ENCODE measurements at regions not wholly inside any gene's neighbourhood (a gene's known extent, or its start where the extent isn't known, plus 50 kb on each side); places are given as distances from the start of the nearest gene placed in this dataset.

DNA sequence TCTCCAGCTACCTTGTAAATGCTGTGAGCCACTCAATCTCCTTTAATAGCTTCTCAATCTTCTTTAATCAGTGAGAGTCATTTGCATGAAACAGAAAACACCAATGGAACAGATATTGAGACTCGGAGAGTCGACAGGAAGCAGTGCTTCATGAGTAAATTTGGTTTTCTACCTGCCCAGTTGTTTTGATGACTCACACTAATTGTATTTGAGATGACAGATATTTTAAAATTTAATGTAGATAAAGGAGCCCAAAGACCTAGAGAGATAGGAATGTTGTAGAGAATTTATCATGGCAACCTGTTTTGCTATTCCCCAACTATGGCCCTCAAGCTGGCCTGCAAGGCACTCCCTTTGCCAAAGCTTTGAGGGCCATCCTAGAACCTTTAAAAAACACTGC, 119.1 kb downstream of the CDC42EP3 start:
- TF ChIP-seq, protein P1, sequence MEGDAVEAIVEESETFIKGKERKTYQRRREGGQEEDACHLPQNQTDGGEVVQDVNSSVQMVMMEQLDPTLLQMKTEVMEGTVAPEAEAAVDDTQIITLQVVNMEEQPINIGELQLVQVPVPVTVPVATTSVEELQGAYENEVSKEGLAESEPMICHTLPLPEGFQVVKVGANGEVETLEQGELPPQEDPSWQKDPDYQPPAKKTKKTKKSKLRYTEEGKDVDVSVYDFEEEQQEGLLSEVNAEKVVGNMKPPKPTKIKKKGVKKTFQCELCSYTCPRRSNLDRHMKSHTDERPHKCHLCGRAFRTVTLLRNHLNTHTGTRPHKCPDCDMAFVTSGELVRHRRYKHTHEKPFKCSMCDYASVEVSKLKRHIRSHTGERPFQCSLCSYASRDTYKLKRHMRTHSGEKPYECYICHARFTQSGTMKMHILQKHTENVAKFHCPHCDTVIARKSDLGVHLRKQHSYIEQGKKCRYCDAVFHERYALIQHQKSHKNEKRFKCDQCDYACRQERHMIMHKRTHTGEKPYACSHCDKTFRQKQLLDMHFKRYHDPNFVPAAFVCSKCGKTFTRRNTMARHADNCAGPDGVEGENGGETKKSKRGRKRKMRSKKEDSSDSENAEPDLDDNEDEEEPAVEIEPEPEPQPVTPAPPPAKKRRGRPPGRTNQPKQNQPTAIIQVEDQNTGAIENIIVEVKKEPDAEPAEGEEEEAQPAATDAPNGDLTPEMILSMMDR (IDR thresholded peaks at IDR 0.05; ENCODE audit: low read depth, low read length): no peak
- no peaks in the 10 kb centered on the region for H3K36me3 ChIP-seq
- no peaks in the 10 kb centered on the region for H3K27me3 ChIP-seq
- no peak for DNase-seq (ENCODE audit: low read depth in 1 of 2, low spot score in 1 of 2)
- no peaks in the 10 kb centered on the region for H3K9me3 ChIP-seq (ENCODE audit: low read depth)
- no peak overlapping the region for H3K4me3 ChIP-seq
- H3K27ac ChIP-seq: no peak overlapping the region
- H3K4me1 ChIP-seq (ENCODE audit: low read depth): no peaks in the 10 kb centered on the region

GRCh38 chr2:37553411-37554154, 117.9 kb downstream of the CDC42EP3 start:
- TF ChIP-seq, protein P1 (IDR thresholded peaks at IDR 0.05; ENCODE audit: low read depth, low read length): no peak
- Histone ChIP-seq H3K4me1 (ENCODE audit: low read depth) (no peaks in the 10 kb centered on the region), H3K9me3 (ENCODE audit: low read depth) (no peaks in the 10 kb centered on the region), H3K36me3 (no peaks in the 10 kb centered on the region), H3K27ac (no peak overlapping the region), H3K4me3 (no peak overlapping the region), H3K27me3 (no peaks in the 10 kb centered on the region)
- no peak for DNase-seq (ENCODE audit: low read depth in 1 of 2, low spot score in 1 of 2)

- TF ChIP-seq, protein P1 (IDR thresholded peaks at IDR 0.05; ENCODE audit: low read depth, low read length): no peak
- no peaks in the 10 kb centered on the region for H3K27me3 ChIP-seq
- H3K36me3 ChIP-seq: no peaks in the 10 kb centered on the region
- no peak for DNase-seq (ENCODE audit: low read depth in 1 of 2, low spot score in 1 of 2)
- H3K9me3 ChIP-seq (ENCODE audit: low read depth): no peaks in the 10 kb centered on the region
- H3K4me1 ChIP-seq (ENCODE audit: low read depth): no peaks in the 10 kb centered on the region
- H3K27ac ChIP-seq: no peak overlapping the region
- H3K4me3 ChIP-seq: no peak overlapping the region
Observed at GRCh38 chr2:37554155-37554510, 117.3 kb downstream of the CDC42EP3 start.

- no peak for DNase-seq (ENCODE audit: low read depth in 1 of 2, low spot score in 1 of 2)
Observed at GRCh38 chr2:37554687-37555086, 116.8 kb downstream of the CDC42EP3 start.

DNA sequence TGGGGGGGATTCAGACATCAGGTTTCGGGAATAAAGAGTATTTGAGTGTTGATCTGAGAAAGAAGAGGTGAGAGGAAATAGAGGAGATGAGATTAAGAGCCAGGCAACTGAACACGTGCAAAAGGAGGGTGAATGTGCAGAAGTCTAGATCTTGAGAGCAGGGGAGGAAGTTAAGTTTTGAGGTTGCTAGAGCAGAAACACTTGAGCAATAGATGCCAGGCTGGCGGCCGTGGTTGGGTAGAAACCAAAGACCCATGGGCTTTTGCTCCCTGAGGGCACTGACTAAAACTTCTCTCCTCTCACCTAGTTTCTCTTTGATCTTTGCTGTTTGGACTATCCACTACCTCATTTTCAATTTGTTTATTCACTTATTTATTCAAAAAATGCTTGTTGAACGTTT, 116.0 kb downstream of the CDC42EP3 start:
- no peak overlapping the region for H3K4me3 ChIP-seq
- no peaks in the 10 kb centered on the region for H3K27me3 ChIP-seq
- H3K4me1 ChIP-seq (ENCODE audit: low read depth): no peaks in the 10 kb centered on the region
- no peaks in the 10 kb centered on the region for H3K9me3 ChIP-seq (ENCODE audit: low read depth)
- H3K27ac ChIP-seq: no peak overlapping the region
- H3K36me3 ChIP-seq: no peaks in the 10 kb centered on the region
- TF ChIP-seq, protein P1 (IDR thresholded peaks at IDR 0.05; ENCODE audit: low read depth, low read length): no peak
- no peak for DNase-seq (ENCODE audit: low read depth in 1 of 2, low spot score in 1 of 2)

More at GRCh38 chr2:37554687-37555086, 116.8 kb downstream of the CDC42EP3 start:
- Histone ChIP-seq H3K27ac (no peak overlapping the region), H3K36me3 (no peaks in the 10 kb centered on the region), H3K4me3 (no peak overlapping the region), H3K27me3 (no peaks in the 10 kb centered on the region), H3K4me1 (ENCODE audit: low read depth) (no peaks in the 10 kb centered on the region), H3K9me3 (ENCODE audit: low read depth) (no peaks in the 10 kb centered on the region)
- TF ChIP-seq, protein P1 (IDR thresholded peaks at IDR 0.05; ENCODE audit: low read depth, low read length): no peak

Data from cardiac muscle cell (in vitro differentiated cells and primary cell).